Loucy (cell line): ENCODE measurements at regions not wholly inside any gene's neighbourhood (a gene's known extent, or its start where the extent isn't known, plus 50 kb on each side); places are given as distances from the start of the nearest gene placed in this dataset.

Experiments
- H2AFZ ChIP-seq: fragments of 200-600 bp; sonication (generic); 2 replicates; pipeline ENCODE4 v1.6.0; 2016; ENCODE audit warnings: antibody characterized with exemption, mild to moderate bottlenecking, low read length, moderate library complexity
- H3F3A ChIP-seq: fragments of 200-600 bp; 2 replicates; pipeline ENCODE4 v1.6.0; 2016; ENCODE audit warnings: antibody characterized with exemption, low read depth, mild to moderate bottlenecking
- H3K27me3 ChIP-seq: fragments of 200-600 bp; sonication (generic); 2 replicates; pipeline ENCODE4 v1.6.1; 2014; ENCODE audit warnings: low read length, mild to moderate bottlenecking; ENCODE audit not compliant: insufficient read depth, poor library complexity, severe bottlenecking
- H3K36me3 ChIP-seq: fragments of 200-600 bp; sonication (generic); 2 replicates; pipeline ENCODE4 v1.6.1; 2016; ENCODE audit warnings: low read length; ENCODE audit not compliant: insufficient read depth
- H3K4me1 ChIP-seq: fragments of 200-600 bp; sonication (generic); 2 replicates; pipeline ENCODE4 v1.5.1; 2014; ENCODE audit warnings: low read length, mild to moderate bottlenecking; ENCODE audit not compliant: insufficient read depth, poor library complexity, severe bottlenecking
- H3K4me2 ChIP-seq: fragments of 200-600 bp; sonication (generic); 2 replicates; pipeline ENCODE4 v1.6.0; 2014; ENCODE audit warnings: antibody characterized with exemption, low read length, low read depth, mild to moderate bottlenecking; ENCODE audit not compliant: poor library complexity, severe bottlenecking
- H3K4me3 ChIP-seq: fragments of 200-600 bp; sonication (generic); 2 replicates; pipeline ENCODE4 v1.5.1; 2014; ENCODE audit warnings: low read length, mild to moderate bottlenecking, mixed read lengths; ENCODE audit not compliant: poor library complexity, severe bottlenecking
- H3K79me2 ChIP-seq: fragments of 200-600 bp; sonication (generic); 2 replicates; pipeline ENCODE4 v1.6.1; 2014; ENCODE audit warnings: low read length; ENCODE audit not compliant: insufficient read depth
- H3K9ac ChIP-seq: fragments of 200-600 bp; sonication (generic); 2 replicates; pipeline ENCODE4 v1.6.0; 2014; ENCODE audit warnings: mild to moderate bottlenecking, low read depth, low read length, moderate library complexity; ENCODE audit not compliant: poor library complexity, severe bottlenecking
- H3K9me2 ChIP-seq: fragments of 200-600 bp; sonication (generic); replicated peaks from 2 replicates; pipeline ENCODE4 v1.6.1; 2016; ENCODE audit warnings: low read depth, low read length, mixed read lengths
- H3K9me3 ChIP-seq: fragments of 200-600 bp; sonication (generic); 2 replicates; pipeline ENCODE4 v1.6.1; 2014; ENCODE audit warnings: mild to moderate bottlenecking, antibody characterized with exemption, low read length, low read depth; ENCODE audit not compliant: insufficient read depth
- H4K20me1 ChIP-seq: fragments of 200-600 bp; sonication (generic); 2 replicates; pipeline ENCODE4 v1.6.0; 2014; ENCODE audit warnings: antibody characterized with exemption, low read length, mild to moderate bottlenecking; ENCODE audit not compliant: insufficient read depth, poor library complexity, severe bottlenecking
- CTCF ChIP-seq: fragments of 200-600 bp; sonication (generic); conservative IDR thresholded peaks from 2 replicates; pipeline ENCODE4 v1.5.1; 2014; ENCODE audit warnings: mild to moderate bottlenecking, antibody characterized with exemption, low read length
- EZH2phosphoT487 ChIP-seq: fragments of 200-600 bp; IDR thresholded peaks from 2 replicates; pipeline ENCODE4 v1.6.1; 2018; ENCODE audit warnings: antibody characterized with exemption, mild to moderate bottlenecking, moderate library complexity, borderline replicate concordance

- Histone ChIP-seq H3K9me3 (no peaks in the 10 kb centered on the region), H3K27me3 (no peaks in the 10 kb centered on the region), H3K9ac (no peak overlapping the region), H2AFZ (no peak overlapping the region), H3F3A (no peaks in the 10 kb centered on the region), H3K36me3 (no peaks in the 10 kb centered on the region), H3K4me3 (no peak overlapping the region), H4K20me1 (no peaks in the 10 kb centered on the region), H3K4me2 (no peak overlapping the region), H3K9me2 (no peaks in the 10 kb centered on the region), H3K4me1 (no peaks in the 10 kb centered on the region), H3K79me2 (no peaks in the 10 kb centered on the region)
- TF ChIP-seq EZH2phosphoT487, result no peak
- no peak for TF ChIP-seq CTCF
Measured at GRCh38 chr2:15802657-15803542, 137.4 kb upstream of the MYCN start.

- no peak overlapping the region for H2AFZ ChIP-seq
- no peaks in the 10 kb centered on the region for H3K4me1 ChIP-seq
- TF ChIP-seq CTCF, result no peak
- TF ChIP-seq EZH2phosphoT487, result no peak
- no peak overlapping the region for H3K4me3 ChIP-seq
- no peaks in the 10 kb centered on the region for H3K36me3 ChIP-seq
- H3K27me3 ChIP-seq, result no peaks in the 10 kb centered on the region
- H3K9ac ChIP-seq, result no peak overlapping the region
- no peaks in the 10 kb centered on the region for H3K79me2 ChIP-seq
- no peaks in the 10 kb centered on the region for H3F3A ChIP-seq
- H3K9me3 ChIP-seq, result no peaks in the 10 kb centered on the region
- no peaks in the 10 kb centered on the region for H4K20me1 ChIP-seq
- H3K4me2 ChIP-seq, result no peak overlapping the region
- H3K9me2 ChIP-seq, result no peaks in the 10 kb centered on the region
Measured at GRCh38 chr2:15803543-15804245, 136.7 kb upstream of the MYCN start.

- Histone ChIP-seq H4K20me1 (no peaks in the 10 kb centered on the region), H3K36me3 (no peaks in the 10 kb centered on the region), H3F3A (no peaks in the 10 kb centered on the region), H3K4me3 (no peak overlapping the region), H3K9ac (no peak overlapping the region), H3K9me2 (no peaks in the 10 kb centered on the region), H3K4me2 (no peak overlapping the region), H3K79me2 (no peaks in the 10 kb centered on the region), H2AFZ (no peak overlapping the region), H3K9me3 (no peaks in the 10 kb centered on the region), H3K4me1 (no peaks in the 10 kb centered on the region), H3K27me3 (no peaks in the 10 kb centered on the region)
- TF ChIP-seq EZH2phosphoT487, result no peak
- TF ChIP-seq CTCF, result no peak
Measured at GRCh38 chr2:15804246-15804619, 136.1 kb upstream of the MYCN start.
